ENCODE measurements at regions not wholly inside any gene's neighbourhood (a gene's known extent, or its start where the extent isn't known, plus 50 kb on each side); places are given as distances from the start of the nearest gene placed in this dataset.

- no peak for TF ChIP-seq CTCF (IDR thresholded peaks at IDR 0.05)
- no peak for TF ChIP-seq POLR2A (IDR thresholded peaks at IDR 0.05)
Measured at GRCh38 chr3:76242886-76243753, 457.8 kb upstream of the ZNF717 start.

Data from lower leg skin (tissue), 3 donors.